Keratinocyte (primary cell): ENCODE measurements at regions not wholly inside any gene's neighbourhood (a gene's known extent, or its start where the extent isn't known, plus 50 kb on each side); places are given as distances from the start of the nearest gene placed in this dataset.
"Not testable (repeated sequence)": the region's sequence is repeated elsewhere in the genome, so short reads cannot be mapped to it uniquely, and the experiment has no call there.

ENCODE experiments used
- DNase-seq: peaks from one replicate; pipeline ENCODE4 v3.0.0-alpha.2; 2011; ENCODE audit warnings: low read depth, missing footprints, low spot score
- FAIRE-seq: peaks from 2 replicates; lab custom pipeline; 2011; peaks lifted over from hg19 to GRCh38; lab: Jason Lieb, UNC
- H2AFZ ChIP-seq: 2 replicates; pipeline ENCODE4 v1.6.0; 2012; ENCODE audit warnings: low read length, control low read depth, inconsistent platforms; ENCODE audit not compliant: control insufficient read depth
- H3K27ac ChIP-seq: 2 replicates; pipeline ENCODE4 v1.5.1; 2011; ENCODE audit warnings: low read length; ENCODE audit not compliant: control insufficient read depth, insufficient read depth
- H3K27me3 ChIP-seq: 3 replicates; pipeline ENCODE4 v1.6.0; 2011; ENCODE audit warnings: low read length; ENCODE audit not compliant: control insufficient read depth, insufficient read depth; ENCODE audit errors: extremely low read depth
- H3K36me3 ChIP-seq, 2 experiments: 2 replicates in 1 of 2; 3 replicates in 1 of 2; pipeline ENCODE4 v1.5.1; 2011; ENCODE audit warnings: low read length in 2 of 2, mild to moderate bottlenecking in 1 of 2; ENCODE audit not compliant: control insufficient read depth in 2 of 2, insufficient read depth in 2 of 2; ENCODE audit errors: extremely low read depth in 1 of 2
- H3K4me1 ChIP-seq: 3 replicates; pipeline ENCODE4 v1.5.1; 2011; ENCODE audit warnings: low read length; ENCODE audit not compliant: control insufficient read depth, insufficient read depth; ENCODE audit errors: extremely low read depth
- H3K4me2 ChIP-seq: 3 replicates; pipeline ENCODE4 v1.6.0; 2011; ENCODE audit warnings: low read depth, low read length; ENCODE audit not compliant: control insufficient read depth, insufficient read depth; ENCODE audit errors: extremely low read depth
- H3K4me3 ChIP-seq, 3 experiments: fragments of 200-600 bp in 1 of 3; sonication (generic) in 1 of 3; 2 replicates in 2 of 3; 3 replicates in 1 of 3; pipeline ENCODE4 v1.5.1; 2011 to 2016; ENCODE audit warnings: low read length in 3 of 3, mild to moderate bottlenecking in 3 of 3, control low read depth in 2 of 3, inconsistent platforms in 1 of 3, low read depth in 1 of 3, mixed read lengths in 1 of 3, mixed run types in 1 of 3, moderate library complexity in 1 of 3; ENCODE audit not compliant: control insufficient read depth in 2 of 3, insufficient read depth in 2 of 3; ENCODE audit errors: extremely low read depth in 1 of 3
- H3K79me2 ChIP-seq: 2 replicates; pipeline ENCODE4 v1.6.0; 2012; ENCODE audit warnings: low read length; ENCODE audit not compliant: control insufficient read depth, insufficient read depth
- H3K9ac ChIP-seq: 3 replicates; pipeline ENCODE4 v1.6.0; 2011; ENCODE audit warnings: low read length; ENCODE audit not compliant: control insufficient read depth, insufficient read depth; ENCODE audit errors: extremely low read depth
- H3K9me1 ChIP-seq: 3 replicates; pipeline ENCODE4 v1.6.0; 2011; ENCODE audit warnings: low read length; ENCODE audit not compliant: control insufficient read depth, insufficient read depth; ENCODE audit errors: extremely low read depth
- H3K9me3 ChIP-seq: 2 replicates; pipeline ENCODE4 v1.5.1; 2012; ENCODE audit warnings: low read depth, low read length; ENCODE audit not compliant: control insufficient read depth
- H4K20me1 ChIP-seq: 3 replicates; pipeline ENCODE4 v1.6.0; 2011; ENCODE audit warnings: low read length; ENCODE audit not compliant: control insufficient read depth, insufficient read depth; ENCODE audit errors: extremely low read depth
- CTCF ChIP-seq, 3 experiments: IDR thresholded peaks in 1 of 3; conservative IDR thresholded peaks in 1 of 3; optimal IDR thresholded peaks in 1 of 3; 2 replicates in 2 of 3; 3 replicates in 1 of 3; pipeline versions ENCODE3 to v1.5.1; 2011; ENCODE audit warnings: low read length in 3 of 3, mild to moderate bottlenecking in 3 of 3, moderate library complexity in 2 of 3, control low read depth in 1 of 3, inconsistent platforms in 1 of 3; ENCODE audit not compliant: insufficient read depth in 2 of 3; ENCODE audit errors: extremely low read depth in 1 of 3
- EZH2 ChIP-seq: IDR thresholded peaks from one replicate; pipeline ENCODE4 v1.6.1; 2012; ENCODE audit warnings: inconsistent platforms, mild to moderate bottlenecking, low read length, moderate library complexity
- dilution Hi-C: fragments of 300-500 bp; cut with MboI; formaldehyde crosslinking; loops from one replicate; pipeline ENCODE4 v1.7.0; 2020; ENCODE audit warnings: low sequenced_read_pairs; ENCODE audit not compliant: extremely low pct_ligation_motif_present

GRCh38 chr10:15960277-15960676, 100.0 kb upstream of the MINDY3 start:
- Histone ChIP-seq H3K9me1 (no peaks in the 10 kb centered on the region), H3K36me3 (no peaks in the 10 kb centered on the region), H3K79me2 (no peaks in the 10 kb centered on the region), H3K9me3 (no peaks in the 10 kb centered on the region), H2AFZ (no peak overlapping the region), H4K20me1 (no peaks in the 10 kb centered on the region), H3K27ac (no peak overlapping the region), H3K9ac (no peak overlapping the region), H3K4me2 (no peak overlapping the region), H3K4me1 (no peaks in the 10 kb centered on the region), H3K27me3 (no peaks in the 10 kb centered on the region), H3K4me3 (no peak overlapping the region)
- TF ChIP-seq EZH2 (no peak), CTCF (optimal IDR thresholded peaks at IDR 0.05 in 1 of 3, IDR thresholded peaks at IDR 0.05 in 1 of 3, conservative IDR thresholded peaks at IDR 0.05 in 1 of 3; ENCODE audit: extremely low read depth in 1 of 3, insufficient read depth in 2 of 3, low read length in 3 of 3) (no peak)
- DNase-seq (no peak), FAIRE-seq (no peak)
- dilution Hi-C loops, result no loop called here

- H3K9me3 ChIP-seq, H3K9me1 ChIP-seq, H3K27me3 ChIP-seq, H3K79me2 ChIP-seq, H2AFZ ChIP-seq, H3K9ac ChIP-seq, DNase-seq, H3K4me1 ChIP-seq, FAIRE-seq, H3K27ac ChIP-seq, H3K4me2 ChIP-seq, H3K36me3 ChIP-seq, H3K4me3 ChIP-seq, dilution Hi-C loops, H4K20me1 ChIP-seq: not testable (repeated sequence)
These were observed 112.4 kb upstream of the MINDY3 start for GRCh38 chr10:15972736-15973135.

DNA sequence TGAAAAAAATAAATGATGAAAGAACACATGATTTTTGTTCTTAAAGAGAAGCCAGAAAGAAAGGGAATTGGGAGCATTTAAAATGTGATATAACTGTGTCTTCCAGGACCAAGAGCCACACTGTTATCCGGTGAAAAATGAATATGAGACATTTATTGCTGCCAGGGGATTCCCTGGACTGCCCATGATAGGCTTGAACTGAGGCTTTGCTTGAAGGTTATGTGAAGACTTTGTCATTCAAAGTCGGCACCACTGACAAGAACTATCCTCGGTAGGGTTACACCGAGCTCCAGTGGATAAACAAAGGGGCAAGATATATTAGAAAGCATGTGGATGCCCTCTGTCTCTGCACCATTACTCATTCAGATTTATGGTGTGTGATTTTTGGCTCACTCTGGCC, 125.4 kb upstream of the MINDY3 start:
- H3K9me3 ChIP-seq, result no peaks in the 10 kb centered on the region
- no peaks in the 10 kb centered on the region for H3K27me3 ChIP-seq
- H3K36me3 ChIP-seq, result no peaks in the 10 kb centered on the region
- TF ChIP-seq EZH2 (no peak), CTCF (optimal IDR thresholded peaks at IDR 0.05 in 1 of 3, IDR thresholded peaks at IDR 0.05 in 1 of 3, conservative IDR thresholded peaks at IDR 0.05 in 1 of 3; ENCODE audit: extremely low read depth in 1 of 3, insufficient read depth in 2 of 3, low read length in 3 of 3) (no peak)
- H2AFZ ChIP-seq, result no peak overlapping the region
- no peak for FAIRE-seq
- dilution Hi-C loops, result no loop called here
- no peak overlapping the region for H3K27ac ChIP-seq
- no peak overlapping the region for H3K4me2 ChIP-seq
- no peaks in the 10 kb centered on the region for H4K20me1 ChIP-seq
- H3K4me1 ChIP-seq, result no peaks in the 10 kb centered on the region
- H3K9ac ChIP-seq, result no peak overlapping the region
- no peak for DNase-seq
- H3K9me1 ChIP-seq, result no peaks in the 10 kb centered on the region
- H3K79me2 ChIP-seq, result no peaks in the 10 kb centered on the region
- H3K4me3 ChIP-seq, result no peak overlapping the region
